Sigmoid colon (tissue), 6 donors: ENCODE measurements at regions not wholly inside any gene's neighbourhood (a gene's known extent, or its start where the extent isn't known, plus 50 kb on each side); places are given as distances from the start of the nearest gene placed in this dataset.

Experiments used
- DNase-seq: peaks from one replicate; pipeline ENCODE4 v3.0.0-alpha.2; 2019
- H3K27ac ChIP-seq, 4 donors: fragments of 200-600 bp; sonication (generic); one replicate each; pipeline ENCODE4 v1.5.1; 2016 to 2019; ENCODE audit warnings: mild to moderate bottlenecking in 1 of 4
- H3K27me3 ChIP-seq, 3 donors: fragments of 200-600 bp; sonication (generic); one replicate each; pipeline ENCODE4 v1.5.1; 2019; ENCODE audit warnings: mild to moderate bottlenecking in 1 of 3
- H3K36me3 ChIP-seq, 4 donors: fragments of 200-600 bp; sonication (generic); one replicate each; pipeline ENCODE4 v1.5.1; 2016 to 2019
- H3K4me1 ChIP-seq, 4 donors: fragments of 200-600 bp; sonication (generic); one replicate each; pipeline ENCODE4 v1.5.1; 2017 to 2019
- H3K4me3 ChIP-seq, 4 donors: fragments of 200-600 bp; sonication (generic); one replicate each; pipeline ENCODE4 v1.5.1; 2017 to 2019; ENCODE audit warnings: mild to moderate bottlenecking in 2 of 4, moderate library complexity in 1 of 4
- H3K9me3 ChIP-seq, 4 donors: fragments of 200-600 bp in 3 of 4; sonication (generic) in 3 of 4; one replicate each; pipeline versions ENCODE4 v1.5.1 to v1.6.1; 2013 to 2019
- CTCF ChIP-seq, 4 experiments: fragments of 450-650 bp in 3 of 4; fragments of 200-600 bp in 1 of 4; IDR thresholded peaks; one replicate each; pipeline ENCODE4 v1.5.1; 2016 to 2019; ENCODE audit warnings: antibody characterized with exemption in 4 of 4, mild to moderate bottlenecking in 3 of 4, moderate library complexity in 2 of 4
- EP300 ChIP-seq, 4 donors: sonication (generic); formaldehyde crosslinking; IDR thresholded peaks; one replicate each; pipeline ENCODE4 v1.6.1; 2017; ENCODE audit warnings: antibody characterized with exemption in 4 of 4
- POLR2A ChIP-seq, 2 donors: fragments of 450-650 bp; IDR thresholded peaks; one replicate each; pipeline ENCODE4 v1.6.1; 2016; ENCODE audit warnings: antibody characterized with exemption in 2 of 2, mild to moderate bottlenecking in 2 of 2, moderate library complexity in 2 of 2
- POLR2AphosphoS5 ChIP-seq, 4 donors: sonication (generic); formaldehyde crosslinking; IDR thresholded peaks; one replicate each; pipeline ENCODE4 v1.6.1; 2017; ENCODE audit warnings: antibody characterized with exemption in 4 of 4
- WGBS, 2 donors: extraction: QIAGEN DNeasy Blood & Tissue Kit; methylation state at CpG; one replicate each; pipeline ENCODE4 v1.1.7; 2013; 5-methylcytosine and 5-hydroxymethylcytosine counted together
- intact Hi-C: fragments of 100-400 bp; cut with DNase I; formaldehyde crosslinking; loops from one replicate; pipeline ENCODE4 v1.15.1; 2023
- donor health status: healthy with polysubstance abuse.
- donor health status: healthy.

- H3K27me3 ChIP-seq = no peaks in the 10 kb centered on the region
- 96 to 97% methylated on average over 9 of the region's 9 CpGs for WGBS, 2 donors
Observed at GRCh38 chrX:10074241-10074941, 82.4 kb upstream of the CLCN4 start.

GRCh38 chrX:10076765-10077164 lies 80.0 kb upstream of the CLCN4 start:
- H3K9me3 ChIP-seq = no peaks in the 10 kb centered on the region
- TF ChIP-seq CTCF (IDR thresholded peaks at IDR 0.05) = no peak
- TF ChIP-seq POLR2AphosphoS5 (IDR thresholded peaks at IDR 0.05) = no peak
- no peak for TF ChIP-seq POLR2A (IDR thresholded peaks at IDR 0.05)
- no peak for TF ChIP-seq EP300 (IDR thresholded peaks at IDR 0.05)
- no peak overlapping the region for H3K27ac ChIP-seq
- no peak for DNase-seq
- H3K4me1 ChIP-seq = peaks cover 0 to 30% (median 13%) of the 10 kb centered on the region in 4 donors
- H3K27me3 ChIP-seq = no peaks in the 10 kb centered on the region
- no peaks in the 10 kb centered on the region for H3K36me3 ChIP-seq
- 94 to 97% methylated on average over 7 of the region's 7 CpGs for WGBS, 2 donors
- intact Hi-C loops = no loop called here
- H3K4me3 ChIP-seq = no peak overlapping the region

More at GRCh38 chrX:10074241-10074941, 82.4 kb upstream of the CLCN4 start:
- H3K4me1 ChIP-seq = peaks cover 0 to 27% (median 11%) of the 10 kb centered on the region in 4 donors
- H3K27ac ChIP-seq = no peak overlapping the region
- intact Hi-C loops = no loop called here
- peaks cover 0 to 4% (median 0%) of the 10 kb centered on the region in 4 donors for H3K36me3 ChIP-seq
- no peak for DNase-seq
- H3K4me3 ChIP-seq = no peak overlapping the region
- TF ChIP-seq POLR2A (IDR thresholded peaks at IDR 0.05) = no peak
- TF ChIP-seq POLR2AphosphoS5 (IDR thresholded peaks at IDR 0.05) = no peak
- no peak for TF ChIP-seq CTCF (IDR thresholded peaks at IDR 0.05)
- no peak for TF ChIP-seq EP300 (IDR thresholded peaks at IDR 0.05)
- H3K9me3 ChIP-seq = no peaks in the 10 kb centered on the region

- no peak for TF ChIP-seq POLR2AphosphoS5 (IDR thresholded peaks at IDR 0.05)
- no peak for TF ChIP-seq POLR2A (IDR thresholded peaks at IDR 0.05)
- no peak for TF ChIP-seq EP300 (IDR thresholded peaks at IDR 0.05)
- DNase-seq = no peak
- intact Hi-C loops = no loop called here
Observed at GRCh38 chrX:10077425-10078188, 79.2 kb upstream of the CLCN4 start.

GRCh38 chrX:10078266-10078665 lies 78.5 kb upstream of the CLCN4 start:
- H3K9me3 ChIP-seq = no peaks in the 10 kb centered on the region
- no peaks in the 10 kb centered on the region for H3K36me3 ChIP-seq
- 88 to 90% methylated on average over 5 of the region's 5 CpGs for WGBS, 2 donors
- peak overlapping the region in 2 of 4 donors; percentile 47 to 55 for H3K27ac ChIP-seq
- intact Hi-C loops = no loop called here
- H3K4me1 ChIP-seq = peaks cover 0 to 40% (median 24%) of the 10 kb centered on the region in 4 donors
- no peak for DNase-seq
- no peaks in the 10 kb centered on the region for H3K27me3 ChIP-seq
- no peak for TF ChIP-seq EP300 (IDR thresholded peaks at IDR 0.05)
- TF ChIP-seq CTCF (IDR thresholded peaks at IDR 0.05) = no peak
- TF ChIP-seq POLR2AphosphoS5 (IDR thresholded peaks at IDR 0.05) = no peak
- TF ChIP-seq POLR2A (IDR thresholded peaks at IDR 0.05) = no peak
- H3K4me3 ChIP-seq = no peak overlapping the region

More at GRCh38 chrX:10077425-10078188, 79.2 kb upstream of the CLCN4 start:
- 82 to 87% methylated on average over 9 of the region's 9 CpGs for WGBS, 2 donors
- Histone ChIP-seq H3K36me3 (no peaks in the 10 kb centered on the region), H3K27me3 (no peaks in the 10 kb centered on the region), H3K4me3 (no peak overlapping the region), H3K27ac (peak overlapping the region in 3 of 4 donors; percentile 17 to 55 (median 47)), H3K4me1 (peaks cover 0 to 38% (median 21%) of the 10 kb centered on the region in 4 donors), H3K9me3 (no peaks in the 10 kb centered on the region)

GRCh38 chrX:10079231-10079630 lies 77.5 kb upstream of the CLCN4 start:
- Histone ChIP-seq H3K9me3 (no peaks in the 10 kb centered on the region), H3K27me3 (no peaks in the 10 kb centered on the region), H3K27ac (peak overlapping the region; percentile 31 to 55 (median 43)), H3K36me3 (no peaks in the 10 kb centered on the region), H3K4me3 (no peak overlapping the region), H3K4me1 (peaks cover 0 to 48% (median 29%) of the 10 kb centered on the region in 4 donors)
- 88 to 95% methylated on average over 7 of the region's 7 CpGs for WGBS, 2 donors
- TF ChIP-seq CTCF (IDR thresholded peaks at IDR 0.05) (no peak), POLR2A (IDR thresholded peaks at IDR 0.05) (no peak), POLR2AphosphoS5 (IDR thresholded peaks at IDR 0.05) (no peak), EP300 (IDR thresholded peaks at IDR 0.05) (no peak)
- intact Hi-C loops = no loop called here
- DNase-seq = peak; percentile 77
